Ectodermal cell (in vitro differentiated cells): ENCODE measurements at regions not wholly inside any gene's neighbourhood (a gene's known extent, or its start where the extent isn't known, plus 50 kb on each side); places are given as distances from the start of the nearest gene placed in this dataset.
"Not testable (repeated sequence)": the region's sequence is repeated elsewhere in the genome, so short reads cannot be mapped to it uniquely, and the experiment has no call there.

ENCODE experiments used
- H3K27ac ChIP-seq: 2 replicates; pipeline ENCODE4 v1.7.0; 2013; ENCODE audit warnings: mild to moderate bottlenecking, low read depth, low read length; ENCODE audit not compliant: insufficient read depth, poor library complexity, severe bottlenecking
- H3K27me3 ChIP-seq: 2 replicates; pipeline ENCODE4 v1.7.0; 2013; ENCODE audit warnings: mild to moderate bottlenecking, low read length; ENCODE audit not compliant: insufficient read depth, control insufficient read depth, poor library complexity, severe bottlenecking
- H3K36me3 ChIP-seq: one replicate; pipeline ENCODE4 v1.7.0; 2013; ENCODE audit warnings: low read length; ENCODE audit not compliant: control insufficient read depth, insufficient read depth
- H3K4me1 ChIP-seq: one replicate; pipeline ENCODE4 v1.7.0; 2013; ENCODE audit warnings: low read length; ENCODE audit not compliant: control insufficient read depth, insufficient read depth
- H3K4me3 ChIP-seq: 2 replicates; pipeline ENCODE4 v1.7.0; 2013; ENCODE audit warnings: low read depth, low read length, control low read depth; ENCODE audit not compliant: insufficient read depth
- H3K9me3 ChIP-seq: 2 replicates; pipeline ENCODE4 v1.7.0; 2013; ENCODE audit warnings: mild to moderate bottlenecking, low read length, moderate library complexity; ENCODE audit not compliant: control insufficient read depth
- WGBS, 2 experiments: methylation state at CpG; one replicate each; pipeline ENCODE4 v1.1.7; 2013; ENCODE audit warnings: missing lambda C conversion rate in 2 of 2; 5-methylcytosine and 5-hydroxymethylcytosine counted together

DNA sequence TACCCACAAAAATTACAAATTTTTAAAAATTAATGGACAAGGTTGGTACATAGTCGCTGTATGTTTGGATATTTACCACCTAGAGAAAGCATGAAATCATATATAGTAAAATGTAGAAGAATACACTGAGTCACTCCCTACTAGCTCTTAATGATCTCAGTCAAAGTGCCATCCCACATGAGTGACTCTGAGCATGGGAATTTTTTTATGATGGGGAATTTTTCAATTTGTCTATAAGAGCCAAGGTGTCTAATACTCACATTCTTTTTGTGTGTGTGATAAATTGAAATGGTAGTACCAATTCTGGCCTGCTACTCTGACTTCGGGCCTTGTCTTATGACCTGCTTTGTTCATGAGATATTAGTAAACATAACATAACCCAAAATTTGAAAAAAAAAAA is 483.2 kb downstream of the CDH10 start:
- no peaks in the 10 kb centered on the region for H3K9me3 ChIP-seq
- WGBS, 2 experiments: 100% methylated on average over 1 of the region's 2 CpGs; no CpG with 5 or more reads in 1 of the 2 experiments
- H3K4me3 ChIP-seq: no peak overlapping the region
- no peaks in the 10 kb centered on the region for H3K27me3 ChIP-seq
- H3K27ac ChIP-seq: no peak overlapping the region
- no peaks in the 10 kb centered on the region for H3K4me1 ChIP-seq
- no peaks in the 10 kb centered on the region for H3K36me3 ChIP-seq

DNA sequence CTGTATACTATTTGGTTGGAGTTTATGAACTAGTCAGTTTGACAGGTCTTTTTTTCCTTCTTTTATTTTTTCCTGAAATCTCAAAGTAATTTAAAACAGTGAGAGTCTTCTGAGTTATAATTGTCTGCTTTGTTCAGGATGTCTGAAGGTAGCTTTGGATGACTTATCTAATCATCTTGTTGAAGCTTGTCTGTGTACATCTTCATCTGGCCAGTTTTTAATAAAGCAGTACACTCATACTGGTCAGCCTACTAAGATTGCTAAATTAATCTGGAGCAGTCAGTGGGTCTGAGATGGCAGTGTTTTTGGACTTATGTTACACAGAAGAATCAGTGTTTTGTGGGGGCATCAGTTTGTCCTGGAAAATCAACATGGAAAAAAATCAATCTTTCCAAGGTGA is 482.4 kb downstream of the CDH10 start:
- no peaks in the 10 kb centered on the region for H3K36me3 ChIP-seq
- H3K27me3 ChIP-seq: no peaks in the 10 kb centered on the region
- no peaks in the 10 kb centered on the region for H3K4me1 ChIP-seq
- no peak overlapping the region for H3K27ac ChIP-seq
- H3K9me3 ChIP-seq: no peaks in the 10 kb centered on the region
- no peak overlapping the region for H3K4me3 ChIP-seq

DNA sequence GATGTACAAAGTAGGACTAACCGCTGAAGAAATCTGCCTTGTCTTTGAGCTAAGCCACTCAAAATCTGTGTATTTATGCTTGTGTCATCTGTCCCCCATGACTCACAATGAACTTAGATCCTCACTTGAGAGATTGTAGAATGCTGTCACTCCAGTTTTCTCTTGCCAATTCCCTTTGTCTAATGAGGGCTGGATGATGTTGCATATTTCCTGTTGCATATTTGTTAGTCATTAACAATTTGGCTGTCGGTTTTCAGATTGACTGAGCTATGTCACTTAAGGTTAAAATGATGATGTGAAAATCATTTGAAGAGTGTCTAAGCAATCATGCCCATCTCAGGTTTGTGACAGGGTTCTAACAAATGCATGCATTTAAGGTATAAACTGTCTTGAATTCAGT is 481.7 kb downstream of the CDH10 start:
- Histone ChIP-seq H3K27ac (no peak overlapping the region), H3K4me3 (no peak overlapping the region), H3K4me1 (no peaks in the 10 kb centered on the region), H3K9me3 (no peaks in the 10 kb centered on the region), H3K36me3 (no peaks in the 10 kb centered on the region), H3K27me3 (no peaks in the 10 kb centered on the region)
- WGBS, 2 experiments: 91 to 92% methylated on average over 2 of the region's 2 CpGs

DNA sequence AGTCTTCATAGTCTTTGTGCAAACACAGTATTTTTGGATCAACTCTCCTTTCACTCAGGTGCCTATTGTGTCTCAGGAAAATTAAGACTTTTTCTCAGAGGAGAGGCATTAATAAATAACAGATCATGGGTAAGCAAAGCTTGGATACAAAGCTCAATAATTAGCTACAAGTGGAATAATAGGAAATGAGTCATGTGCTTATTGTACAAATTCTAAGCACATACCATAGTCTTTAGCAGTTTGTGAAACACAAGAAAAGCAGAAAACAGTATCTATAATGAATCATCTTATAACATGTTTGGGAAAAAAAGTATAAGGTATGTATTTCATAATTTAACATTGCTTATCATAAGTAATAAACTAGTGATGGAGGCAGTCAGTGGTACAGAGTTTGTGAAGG is 477.0 kb downstream of the CDH10 start:
- Histone ChIP-seq H3K27me3 (no peaks in the 10 kb centered on the region), H3K36me3 (no peaks in the 10 kb centered on the region), H3K9me3 (no peaks in the 10 kb centered on the region), H3K27ac (no peak overlapping the region), H3K4me1 (no peaks in the 10 kb centered on the region), H3K4me3 (no peak overlapping the region)

DNA sequence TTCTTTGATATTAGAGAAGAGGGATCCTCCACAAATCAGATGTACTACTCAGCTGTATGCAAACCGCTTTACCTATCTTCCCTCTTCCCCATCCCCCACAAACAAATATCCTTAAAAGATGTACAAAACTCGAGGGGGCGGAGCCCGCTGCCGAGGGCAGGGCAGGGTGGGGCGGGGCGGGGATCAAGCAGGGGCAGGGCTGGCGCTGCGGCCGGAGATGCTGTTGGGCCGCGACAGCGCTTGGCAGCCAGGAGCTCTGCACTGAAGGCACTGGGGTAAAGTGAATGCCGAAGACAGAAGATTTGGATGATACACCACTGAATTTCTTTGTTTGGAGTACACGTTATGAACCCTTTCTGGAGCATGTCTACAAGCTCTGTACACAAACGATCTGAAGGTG is 474.8 kb downstream of the CDH10 start:
- no peaks in the 10 kb centered on the region for H3K27me3 ChIP-seq
- 94 to 97% methylated on average over 16 of the region's 16 CpGs for WGBS, 2 experiments
- H3K9me3 ChIP-seq: no peaks in the 10 kb centered on the region
- no peak overlapping the region for H3K27ac ChIP-seq
- no peak overlapping the region for H3K4me3 ChIP-seq
- H3K4me1 ChIP-seq: no peaks in the 10 kb centered on the region
- no peaks in the 10 kb centered on the region for H3K36me3 ChIP-seq

DNA sequence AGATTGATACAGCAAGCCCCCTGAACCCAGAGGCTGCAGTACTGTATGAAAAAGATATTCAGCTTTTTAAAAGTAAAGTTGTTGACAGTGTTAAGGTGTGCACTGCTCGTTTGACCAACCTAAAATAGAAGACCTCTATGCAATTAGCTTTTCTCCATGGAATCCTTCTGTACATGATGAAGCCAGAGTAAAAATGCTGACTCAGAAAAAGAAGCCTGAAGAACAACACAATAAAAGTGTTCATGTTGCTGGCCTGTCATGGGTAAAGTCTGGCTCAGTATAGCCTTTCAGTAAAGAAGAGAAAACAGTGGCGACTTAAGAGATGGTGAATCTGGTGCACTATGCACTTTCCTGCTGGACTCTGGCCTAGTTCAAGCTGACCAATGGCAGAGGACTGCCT is 473.8 kb downstream of the CDH10 start:
- 89 to 97% methylated on average over 2 of the region's 2 CpGs for WGBS, 2 experiments
- H3K27me3 ChIP-seq, H3K4me1 ChIP-seq, H3K9me3 ChIP-seq, H3K27ac ChIP-seq, H3K36me3 ChIP-seq, H3K4me3 ChIP-seq: not testable (repeated sequence)

DNA sequence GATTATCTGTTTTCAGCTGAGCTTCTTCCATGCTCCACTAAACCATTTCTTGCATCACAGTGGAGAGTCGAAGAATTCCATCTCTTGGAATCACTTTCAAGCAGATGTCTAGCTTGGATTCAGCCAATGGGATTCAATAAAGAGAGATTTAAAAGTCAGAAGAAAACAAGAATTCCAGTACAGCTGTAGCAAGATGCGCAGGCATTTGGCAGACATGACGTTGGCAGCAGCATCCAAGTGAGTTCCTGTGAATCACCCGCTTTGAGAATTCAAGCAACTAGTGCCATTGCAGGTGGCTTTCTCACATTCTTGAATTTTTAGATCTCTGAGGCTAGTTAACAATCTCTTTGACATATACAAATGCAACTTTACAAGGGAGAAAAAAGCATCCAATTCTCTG is 467.0 kb downstream of the CDH10 start:
- H3K4me3 ChIP-seq: no peak overlapping the region
- H3K4me1 ChIP-seq: no peaks in the 10 kb centered on the region
- WGBS, 2 experiments: 91 to 93% methylated on average over 4 of the region's 4 CpGs

DNA sequence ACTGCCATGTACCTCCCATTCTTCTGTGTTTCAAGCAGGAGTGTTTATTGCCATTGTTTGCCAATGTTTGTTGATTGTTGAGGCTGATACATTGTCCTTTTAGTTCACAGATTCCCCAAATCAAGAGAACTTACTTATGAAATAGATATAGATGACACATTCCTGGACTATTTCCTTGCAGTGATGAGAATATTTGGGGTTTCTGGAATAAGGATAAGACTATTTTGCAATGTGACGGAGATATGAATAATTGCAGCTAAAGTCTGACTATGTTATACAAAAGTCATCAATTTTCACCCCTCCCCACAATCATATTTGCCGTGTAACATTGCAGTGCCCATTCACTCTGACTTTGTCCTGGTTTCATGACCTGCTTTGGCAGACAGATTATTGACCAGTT is 460.8 kb downstream of the CDH10 start:
- no peaks in the 10 kb centered on the region for H3K27me3 ChIP-seq
- no peaks in the 10 kb centered on the region for H3K36me3 ChIP-seq
- no peaks in the 10 kb centered on the region for H3K9me3 ChIP-seq
- H3K4me1 ChIP-seq: no peaks in the 10 kb centered on the region
- no peak overlapping the region for H3K27ac ChIP-seq
- H3K4me3 ChIP-seq: no peak overlapping the region
- 95 to 100% methylated on average over 2 of the region's 2 CpGs for WGBS, 2 experiments

More for the DNA sequence above, 467.0 kb downstream of the CDH10 start:
- H3K27me3 ChIP-seq: no peaks in the 10 kb centered on the region
- no peaks in the 10 kb centered on the region for H3K9me3 ChIP-seq
- H3K36me3 ChIP-seq: no peaks in the 10 kb centered on the region
- H3K27ac ChIP-seq: no peak overlapping the region

DNA sequence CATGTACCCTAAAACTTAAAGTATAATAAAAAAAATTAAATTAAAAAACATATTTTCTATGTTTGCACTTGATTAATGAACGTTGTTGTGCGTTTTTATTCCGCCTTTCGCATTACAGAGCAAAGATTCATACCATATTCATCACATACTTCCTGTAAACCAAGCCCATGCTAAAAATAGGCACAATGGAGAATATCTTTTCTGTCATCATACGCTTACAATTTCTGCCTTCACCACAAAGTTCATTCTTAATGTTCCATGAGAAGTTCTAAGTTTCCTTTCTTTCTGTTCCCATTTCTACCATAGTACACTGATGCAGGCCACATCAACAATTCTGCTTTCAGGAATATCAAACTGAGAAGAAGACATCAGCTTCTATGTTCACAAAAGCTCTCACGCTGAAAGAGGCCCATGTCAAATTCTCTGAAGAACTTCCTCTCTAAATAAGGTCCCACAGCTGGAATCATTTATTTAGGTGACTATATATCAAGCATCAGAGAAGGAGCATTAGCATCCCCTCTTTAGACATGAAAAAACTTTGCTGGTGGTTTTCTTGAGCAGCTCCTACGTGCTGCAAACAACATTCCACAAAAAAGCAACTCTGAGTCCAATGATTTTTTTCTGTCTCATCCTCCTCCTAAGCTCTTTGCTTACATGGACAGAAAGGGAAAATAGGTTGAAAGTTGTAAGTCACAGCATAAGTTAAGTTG is 456.4 kb downstream of the CDH10 start:
- Histone ChIP-seq H3K27ac (no peak overlapping the region), H3K4me3 (no peak overlapping the region), H3K4me1 (no peaks in the 10 kb centered on the region), H3K36me3 (no peaks in the 10 kb centered on the region), H3K27me3 (no peaks in the 10 kb centered on the region), H3K9me3 (no peaks in the 10 kb centered on the region)
- WGBS, 2 experiments: 95 to 96% methylated on average over 7 of the region's 7 CpGs

DNA sequence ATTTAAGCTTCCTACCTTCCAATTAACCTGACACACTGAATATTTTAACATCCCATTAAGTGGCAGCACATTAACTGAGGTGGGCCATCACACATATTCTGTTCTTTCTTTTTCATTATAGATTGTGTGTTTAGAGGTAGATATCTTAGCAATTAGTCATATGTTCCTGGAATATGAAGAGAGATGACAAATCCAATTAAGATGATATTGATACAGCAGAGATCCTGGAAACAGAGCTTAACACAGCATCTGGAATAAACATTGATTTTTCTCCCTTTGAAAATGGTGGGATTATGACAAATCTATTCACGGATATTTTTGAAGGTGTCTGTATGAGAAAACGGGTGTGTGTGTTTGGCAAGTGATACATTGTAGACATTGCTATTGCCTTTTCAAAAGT is 448.0 kb downstream of the CDH10 start:
- WGBS, 2 experiments: 93 to 100% methylated on average over 2 of the region's 2 CpGs
- H3K27ac ChIP-seq: no peak overlapping the region
- H3K27me3 ChIP-seq: no peaks in the 10 kb centered on the region
- H3K4me3 ChIP-seq: no peak overlapping the region
- no peaks in the 10 kb centered on the region for H3K4me1 ChIP-seq
- no peaks in the 10 kb centered on the region for H3K9me3 ChIP-seq
- no peaks in the 10 kb centered on the region for H3K36me3 ChIP-seq

DNA sequence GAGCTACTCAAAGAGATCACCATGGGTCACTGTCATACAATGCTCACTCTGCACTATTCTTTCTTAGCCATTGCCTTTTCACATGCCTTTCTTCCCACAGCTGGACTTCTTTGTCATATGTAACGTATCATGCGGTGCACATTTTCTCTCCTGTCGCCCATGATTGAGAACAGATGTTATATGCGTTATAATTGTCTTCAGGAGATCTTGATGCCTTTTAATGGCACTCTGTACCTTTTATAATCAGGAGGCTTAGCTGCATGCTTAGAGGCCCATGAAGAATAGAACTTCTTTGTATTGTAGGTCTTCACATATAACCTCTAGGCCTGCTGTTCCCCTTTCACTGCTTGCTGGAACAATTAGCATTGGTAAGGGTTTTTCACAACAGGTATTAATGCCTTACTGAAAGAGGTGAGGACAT is 436.1 kb downstream of the CDH10 start:
- Histone ChIP-seq H3K27me3 (no peaks in the 10 kb centered on the region), H3K9me3 (peaks cover 3% of the 10 kb centered on the region), H3K36me3 (no peaks in the 10 kb centered on the region), H3K4me3 (no peak overlapping the region), H3K4me1 (peaks cover 14% of the 10 kb centered on the region), H3K27ac (no peak overlapping the region)
- WGBS, 2 experiments: 0 to 4% methylated on average over 4 of the region's 4 CpGs
